ENCODE measurements at regions not wholly inside any gene's neighbourhood (a gene's known extent, or its start where the extent isn't known, plus 50 kb on each side); places are given as distances from the start of the nearest gene placed in this dataset.

DNA sequence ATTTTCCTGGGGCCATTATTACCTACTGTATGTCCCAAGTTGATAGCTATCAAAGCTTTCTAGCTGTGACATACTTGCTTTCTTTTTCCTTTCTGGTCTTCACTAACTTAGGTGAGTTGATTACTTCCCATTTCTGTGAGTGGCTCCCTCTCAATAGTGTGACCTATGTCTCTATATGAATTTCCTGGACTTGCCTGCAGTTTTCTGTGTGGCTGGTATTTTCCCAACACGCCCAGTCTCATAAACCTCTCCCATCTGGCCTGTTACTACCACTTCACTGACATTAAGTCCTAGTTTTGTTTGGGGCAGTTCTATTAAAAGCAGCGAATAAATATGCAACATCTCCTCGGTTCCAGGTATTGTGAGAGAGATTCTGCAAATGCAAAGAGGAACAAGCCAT is 671.2 kb downstream of the SI start:
- TF ChIP-seq, protein P1, sequence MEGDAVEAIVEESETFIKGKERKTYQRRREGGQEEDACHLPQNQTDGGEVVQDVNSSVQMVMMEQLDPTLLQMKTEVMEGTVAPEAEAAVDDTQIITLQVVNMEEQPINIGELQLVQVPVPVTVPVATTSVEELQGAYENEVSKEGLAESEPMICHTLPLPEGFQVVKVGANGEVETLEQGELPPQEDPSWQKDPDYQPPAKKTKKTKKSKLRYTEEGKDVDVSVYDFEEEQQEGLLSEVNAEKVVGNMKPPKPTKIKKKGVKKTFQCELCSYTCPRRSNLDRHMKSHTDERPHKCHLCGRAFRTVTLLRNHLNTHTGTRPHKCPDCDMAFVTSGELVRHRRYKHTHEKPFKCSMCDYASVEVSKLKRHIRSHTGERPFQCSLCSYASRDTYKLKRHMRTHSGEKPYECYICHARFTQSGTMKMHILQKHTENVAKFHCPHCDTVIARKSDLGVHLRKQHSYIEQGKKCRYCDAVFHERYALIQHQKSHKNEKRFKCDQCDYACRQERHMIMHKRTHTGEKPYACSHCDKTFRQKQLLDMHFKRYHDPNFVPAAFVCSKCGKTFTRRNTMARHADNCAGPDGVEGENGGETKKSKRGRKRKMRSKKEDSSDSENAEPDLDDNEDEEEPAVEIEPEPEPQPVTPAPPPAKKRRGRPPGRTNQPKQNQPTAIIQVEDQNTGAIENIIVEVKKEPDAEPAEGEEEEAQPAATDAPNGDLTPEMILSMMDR (IDR thresholded peaks at IDR 0.05), result no peak
- TF ChIP-seq POLR2A (IDR thresholded peaks at IDR 0.05), result no peak

Data from heart left ventricle (tissue), 13 donors.